Astrocyte (in vitro differentiated cells and primary cell): ENCODE measurements at regions not wholly inside any gene's neighbourhood (a gene's known extent, or its start where the extent isn't known, plus 50 kb on each side); places are given as distances from the start of the nearest gene placed in this dataset.

Experiments
- DNase-seq: peaks from one replicate; pipeline ENCODE4 v3.0.0-alpha.2; 2010; ENCODE audit warnings: low read depth
- FAIRE-seq: peaks from 2 replicates; lab custom pipeline; 2011; peaks lifted over from hg19 to GRCh38; lab: Jason Lieb, UNC
- H2AFZ ChIP-seq: 2 replicates; pipeline ENCODE4 v1.6.0; 2012; ENCODE audit warnings: low read depth, low read length, inconsistent platforms
- H3K27ac ChIP-seq: 2 replicates; pipeline ENCODE4 v1.5.1; 2011; ENCODE audit warnings: low read depth, low read length, inconsistent platforms
- H3K27me3 ChIP-seq: 2 replicates; pipeline ENCODE4 v1.6.0; 2011; ENCODE audit warnings: low read length, inconsistent platforms; ENCODE audit not compliant: insufficient read depth
- H3K36me3 ChIP-seq: 2 replicates; pipeline ENCODE4 v1.5.1; 2011; ENCODE audit warnings: low read length, inconsistent platforms; ENCODE audit not compliant: insufficient read depth
- H3K4me1 ChIP-seq: 2 replicates; pipeline ENCODE4 v1.5.1; 2011; ENCODE audit warnings: low read length, inconsistent platforms; ENCODE audit not compliant: insufficient read depth
- H3K4me2 ChIP-seq: 2 replicates; pipeline ENCODE4 v1.6.0; 2012; ENCODE audit warnings: low read length, inconsistent platforms
- H3K4me3 ChIP-seq: 2 replicates; pipeline ENCODE4 v1.5.1; 2011; ENCODE audit warnings: low read depth, mild to moderate bottlenecking, low read length, inconsistent platforms; ENCODE audit not compliant: insufficient read depth
- H3K79me2 ChIP-seq: 2 replicates; pipeline ENCODE4 v1.6.0; 2012; ENCODE audit warnings: mild to moderate bottlenecking, low read length, inconsistent platforms; ENCODE audit not compliant: insufficient read depth
- H3K9ac ChIP-seq: 2 replicates; pipeline ENCODE4 v1.6.0; 2012; ENCODE audit warnings: mild to moderate bottlenecking, low read length, inconsistent platforms
- H3K9me3 ChIP-seq: 2 replicates; pipeline ENCODE4 v1.5.1; 2012; ENCODE audit warnings: low read depth, mild to moderate bottlenecking, low read length, inconsistent platforms; ENCODE audit not compliant: insufficient read depth
- H4K20me1 ChIP-seq: 2 replicates; pipeline ENCODE4 v1.6.0; 2012; ENCODE audit warnings: low read length, inconsistent platforms; ENCODE audit not compliant: insufficient read depth
- H3K27ac Mint-ChIP-seq: one replicate; pipeline ENCODE4 v1.8.0; 2021; ENCODE audit warnings: mild to moderate bottlenecking, mixed read lengths; ENCODE audit not compliant: unreplicated experiment
- H3K27me3 Mint-ChIP-seq: one replicate; pipeline ENCODE4 v1.8.0; 2021; ENCODE audit warnings: low read depth, mixed read lengths; ENCODE audit not compliant: unreplicated experiment
- H3K36me3 Mint-ChIP-seq: one replicate; pipeline ENCODE4 v1.8.0; 2021; ENCODE audit warnings: low read depth, mixed read lengths; ENCODE audit not compliant: unreplicated experiment
- H3K4me1 Mint-ChIP-seq: one replicate; pipeline ENCODE4 v1.8.0; 2021; ENCODE audit warnings: low read depth, mixed read lengths; ENCODE audit not compliant: unreplicated experiment
- H3K4me3 Mint-ChIP-seq: one replicate; pipeline ENCODE4 v1.8.0; 2021; ENCODE audit warnings: mild to moderate bottlenecking, moderate library complexity, mixed read lengths; ENCODE audit not compliant: unreplicated experiment
- H3K9me3 Mint-ChIP-seq: one replicate; pipeline ENCODE4 v1.8.0; 2021; ENCODE audit warnings: mild to moderate bottlenecking, mixed read lengths; ENCODE audit not compliant: unreplicated experiment
- CTCF ChIP-seq: IDR thresholded peaks from 2 replicates; pipeline ENCODE4 v1.5.1; 2011; ENCODE audit warnings: low read depth, mild to moderate bottlenecking, inconsistent platforms, low read length, moderate library complexity; ENCODE audit not compliant: insufficient read depth
- EZH2 ChIP-seq: IDR thresholded peaks from 2 replicates; pipeline ENCODE4 v1.6.1; 2012; ENCODE audit warnings: mild to moderate bottlenecking, low read length, inconsistent platforms; ENCODE audit not compliant: insufficient read depth

DNA sequence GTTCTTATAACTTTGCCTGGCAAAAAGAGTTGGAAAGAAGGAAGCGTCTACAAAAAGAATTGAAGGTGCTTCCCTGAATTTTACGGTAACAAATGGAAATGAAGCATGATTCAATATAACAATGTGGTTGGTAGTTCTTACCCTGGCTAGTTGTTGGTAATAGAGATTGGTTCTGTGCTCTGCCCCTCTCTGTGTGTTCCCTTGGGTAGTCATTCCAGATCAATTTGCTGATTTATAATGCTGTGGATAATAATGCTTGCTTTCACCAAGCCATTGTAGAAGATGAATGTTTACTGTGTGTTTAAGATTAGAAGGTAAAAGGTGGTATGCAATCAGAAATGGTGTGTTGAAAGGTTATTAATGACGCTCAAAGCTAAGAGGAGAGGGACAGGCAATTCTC is 577.8 kb upstream of the NXPH2 start:
- Histone ChIP-seq H3K27ac (no peak overlapping the region), H3K4me1 (no peaks in the 10 kb centered on the region), H3K36me3 (no peaks in the 10 kb centered on the region), H4K20me1 (no peaks in the 10 kb centered on the region), H3K79me2 (no peaks in the 10 kb centered on the region), H3K27me3 (no peaks in the 10 kb centered on the region), H2AFZ (no peak overlapping the region), H3K4me2 (no peak overlapping the region), H3K9me3 (no peaks in the 10 kb centered on the region), H3K4me3 (no peak overlapping the region), H3K9ac (no peak overlapping the region)
- Mint-ChIP-seq H3K9me3 (peaks cover 4% of the 10 kb centered on the region), H3K4me1 (peaks cover 5% of the 10 kb centered on the region), H3K4me3 (no peak overlapping the region), H3K27me3 (no peaks in the 10 kb centered on the region), H3K27ac (no peak overlapping the region), H3K36me3 (peaks cover 3% of the 10 kb centered on the region)
- no peak for FAIRE-seq
- no peak for DNase-seq
- TF ChIP-seq EZH2 (no peak), CTCF (no peak)

GRCh38 chr2:139354518-139354917 is 574.3 kb upstream of the NXPH2 start:
- H3K9me3 ChIP-seq, result no peaks in the 10 kb centered on the region
- Mint-ChIP-seq H3K4me1 (peaks cover 5% of the 10 kb centered on the region), H3K27ac (no peak overlapping the region), H3K36me3 (peaks cover 4% of the 10 kb centered on the region), H3K4me3 (no peak overlapping the region), H3K9me3 (peaks cover 7% of the 10 kb centered on the region), H3K27me3 (no peaks in the 10 kb centered on the region)
- H3K4me3 ChIP-seq, result no peak overlapping the region
- H3K27ac ChIP-seq, result no peak overlapping the region
- no peak for TF ChIP-seq EZH2
- no peak for TF ChIP-seq CTCF
- H4K20me1 ChIP-seq, result no peaks in the 10 kb centered on the region
- DNase-seq (no peak), FAIRE-seq (no peak)
- H3K27me3 ChIP-seq, result no peaks in the 10 kb centered on the region
- H3K4me1 ChIP-seq, result no peaks in the 10 kb centered on the region
- H3K4me2 ChIP-seq, result no peak overlapping the region
- no peaks in the 10 kb centered on the region for H3K36me3 ChIP-seq
- H3K9ac ChIP-seq, result no peak overlapping the region
- H3K79me2 ChIP-seq, result no peaks in the 10 kb centered on the region
- no peak overlapping the region for H2AFZ ChIP-seq

DNA sequence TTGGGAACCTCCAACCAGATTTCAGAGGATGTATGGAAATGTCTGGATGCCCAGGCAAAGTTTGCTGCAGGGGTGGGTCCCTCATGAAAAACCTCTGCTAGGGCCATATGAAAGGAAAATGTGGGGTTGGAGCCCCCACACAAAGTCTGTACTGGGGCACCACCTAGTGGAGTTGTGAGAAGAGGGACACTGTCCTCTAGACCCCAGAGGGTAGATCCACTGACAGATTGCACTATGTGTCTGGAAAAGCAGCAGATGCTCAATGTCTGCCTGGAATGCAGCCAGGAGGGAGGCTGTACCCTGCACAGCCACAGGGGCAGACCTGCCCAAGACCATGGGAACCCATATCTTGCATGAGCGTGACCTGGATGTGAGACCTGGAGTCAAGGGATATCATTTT is 573.7 kb upstream of the NXPH2 start:
- no peak for FAIRE-seq
- no peak for TF ChIP-seq CTCF
- TF ChIP-seq EZH2, result no peak
- H3K9me3 Mint-ChIP-seq, result peaks cover 7% of the 10 kb centered on the region

More for the DNA sequence above, 573.7 kb upstream of the NXPH2 start:
- Histone ChIP-seq H2AFZ (no peak overlapping the region), H3K9me3 (no peaks in the 10 kb centered on the region), H4K20me1 (no peaks in the 10 kb centered on the region), H3K4me2 (no peak overlapping the region), H3K27ac (no peak overlapping the region), H3K27me3 (no peaks in the 10 kb centered on the region), H3K9ac (no peak overlapping the region), H3K4me1 (no peaks in the 10 kb centered on the region), H3K36me3 (no peaks in the 10 kb centered on the region), H3K79me2 (no peaks in the 10 kb centered on the region), H3K4me3 (no peak overlapping the region)
- DNase-seq, result no peak
- Mint-ChIP-seq H3K4me1 (peaks cover 5% of the 10 kb centered on the region), H3K27ac (no peak overlapping the region), H3K27me3 (no peaks in the 10 kb centered on the region), H3K36me3 (peaks cover 4% of the 10 kb centered on the region), H3K4me3 (no peak overlapping the region)
